Endothelial cell (in vitro differentiated cells): ENCODE measurements at regions not wholly inside any gene's neighbourhood (a gene's known extent, or its start where the extent isn't known, plus 50 kb on each side); places are given as distances from the start of the nearest gene placed in this dataset.

Source experiments
- DNase-seq: peaks from one replicate; pipeline ENCODE4 v3.0.0; 2021; ENCODE audit warnings: low spot score
- H3K27ac Mint-ChIP-seq: one replicate; pipeline ENCODE4 v1.8.0; 2021; ENCODE audit warnings: mixed read lengths, inconsistent platforms; ENCODE audit not compliant: unreplicated experiment
- H3K27me3 Mint-ChIP-seq: one replicate; pipeline ENCODE4 v1.8.0; 2021; ENCODE audit warnings: mild to moderate bottlenecking, moderate library complexity, mixed read lengths, inconsistent platforms; ENCODE audit not compliant: unreplicated experiment
- H3K36me3 Mint-ChIP-seq: one replicate; pipeline ENCODE4 v1.8.0; 2021; ENCODE audit warnings: mild to moderate bottlenecking, low read depth, mixed read lengths, inconsistent platforms; ENCODE audit not compliant: unreplicated experiment
- H3K4me1 Mint-ChIP-seq: one replicate; pipeline ENCODE4 v1.8.0; 2021; ENCODE audit warnings: mild to moderate bottlenecking, mixed read lengths, inconsistent platforms; ENCODE audit not compliant: unreplicated experiment
- H3K4me3 Mint-ChIP-seq: one replicate; pipeline ENCODE4 v1.8.0; 2021; ENCODE audit warnings: mild to moderate bottlenecking, mixed read lengths, inconsistent platforms; ENCODE audit not compliant: unreplicated experiment
- H3K9me3 Mint-ChIP-seq: one replicate; pipeline ENCODE4 v1.8.0; 2021; ENCODE audit warnings: mixed read lengths, inconsistent platforms; ENCODE audit not compliant: unreplicated experiment
- TF ChIP-seq, protein P1 (sequence below): fragments of 200-600 bp; sonication (generic); IDR thresholded peaks from one replicate; pipeline ENCODE4 v1.5.0; 2021; ENCODE audit warnings: antibody characterized with exemption; ENCODE audit not compliant: unreplicated experiment

DNA sequence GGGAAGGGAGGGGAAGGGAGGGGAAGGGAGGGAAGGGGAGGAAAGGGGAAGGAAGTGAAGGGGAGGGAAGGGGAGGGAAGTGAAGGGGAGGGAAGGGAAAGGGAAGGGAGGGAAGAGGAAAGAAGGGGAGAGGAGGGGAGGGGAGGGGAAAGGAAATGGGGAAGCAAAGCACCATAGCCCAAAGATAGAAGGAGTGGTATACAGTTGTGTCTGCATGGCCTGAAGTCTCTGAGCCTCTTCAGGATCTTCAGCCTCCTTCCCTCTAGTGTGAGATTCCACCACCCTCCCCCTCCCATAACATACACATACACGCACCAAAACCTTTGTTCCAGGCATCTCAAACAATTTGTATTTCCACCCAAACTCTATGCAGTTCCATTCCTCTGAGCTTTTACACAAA lies 96.2 kb upstream of the SERP2 start:
- no peak overlapping the region for H3K4me3 Mint-ChIP-seq
- no peak for DNase-seq
- H3K4me1 Mint-ChIP-seq = no peaks in the 10 kb centered on the region
- peaks cover 3% of the 10 kb centered on the region for H3K27me3 Mint-ChIP-seq
- H3K9me3 Mint-ChIP-seq = no peaks in the 10 kb centered on the region
- TF ChIP-seq, protein P1, sequence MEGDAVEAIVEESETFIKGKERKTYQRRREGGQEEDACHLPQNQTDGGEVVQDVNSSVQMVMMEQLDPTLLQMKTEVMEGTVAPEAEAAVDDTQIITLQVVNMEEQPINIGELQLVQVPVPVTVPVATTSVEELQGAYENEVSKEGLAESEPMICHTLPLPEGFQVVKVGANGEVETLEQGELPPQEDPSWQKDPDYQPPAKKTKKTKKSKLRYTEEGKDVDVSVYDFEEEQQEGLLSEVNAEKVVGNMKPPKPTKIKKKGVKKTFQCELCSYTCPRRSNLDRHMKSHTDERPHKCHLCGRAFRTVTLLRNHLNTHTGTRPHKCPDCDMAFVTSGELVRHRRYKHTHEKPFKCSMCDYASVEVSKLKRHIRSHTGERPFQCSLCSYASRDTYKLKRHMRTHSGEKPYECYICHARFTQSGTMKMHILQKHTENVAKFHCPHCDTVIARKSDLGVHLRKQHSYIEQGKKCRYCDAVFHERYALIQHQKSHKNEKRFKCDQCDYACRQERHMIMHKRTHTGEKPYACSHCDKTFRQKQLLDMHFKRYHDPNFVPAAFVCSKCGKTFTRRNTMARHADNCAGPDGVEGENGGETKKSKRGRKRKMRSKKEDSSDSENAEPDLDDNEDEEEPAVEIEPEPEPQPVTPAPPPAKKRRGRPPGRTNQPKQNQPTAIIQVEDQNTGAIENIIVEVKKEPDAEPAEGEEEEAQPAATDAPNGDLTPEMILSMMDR = no peak
- H3K27ac Mint-ChIP-seq = no peak overlapping the region
- no peaks in the 10 kb centered on the region for H3K36me3 Mint-ChIP-seq

DNA sequence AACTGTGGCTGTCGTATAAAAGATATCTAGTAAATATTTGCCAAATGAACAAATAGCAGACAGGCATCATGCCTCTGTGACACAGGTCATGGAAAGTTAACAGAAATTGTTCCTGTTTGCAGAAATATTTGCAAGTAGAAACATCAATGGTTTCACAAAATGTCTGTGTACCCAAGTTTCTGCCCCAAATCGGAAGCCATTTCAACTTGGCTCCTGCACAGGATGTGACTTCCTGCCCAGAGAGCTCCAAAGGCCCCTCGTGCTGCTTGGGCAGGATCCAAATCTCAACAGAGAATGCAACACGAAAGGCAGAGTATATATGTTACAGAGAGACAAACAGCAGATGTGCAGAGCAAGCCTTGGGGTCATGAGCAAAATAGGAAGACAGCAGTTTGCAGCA lies 95.5 kb upstream of the SERP2 start:
- TF ChIP-seq, protein P1 = no peak
- H3K27me3 Mint-ChIP-seq = peaks cover 5% of the 10 kb centered on the region

DNA sequence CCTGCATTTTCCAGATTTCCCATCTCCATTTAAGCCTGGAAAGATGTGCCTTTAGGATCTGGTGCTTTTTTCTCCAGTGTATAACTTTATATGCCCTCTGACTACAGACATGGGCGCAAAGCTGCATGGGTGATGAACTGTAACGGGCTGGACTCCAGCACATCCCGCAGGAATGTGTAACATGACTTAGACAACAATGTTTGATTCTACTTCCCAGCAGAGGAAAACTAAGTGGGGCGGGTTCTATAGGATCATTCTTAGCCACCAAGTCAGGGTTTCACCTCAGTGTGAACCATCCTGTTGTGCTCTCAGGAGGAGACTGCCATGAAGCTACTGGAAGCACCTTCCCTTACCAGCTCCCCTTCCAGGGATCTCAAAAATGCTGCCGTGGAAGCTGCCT lies 93.2 kb upstream of the SERP2 start:
- no peaks in the 10 kb centered on the region for H3K36me3 Mint-ChIP-seq
- H3K9me3 Mint-ChIP-seq = no peaks in the 10 kb centered on the region
- H3K4me1 Mint-ChIP-seq = no peaks in the 10 kb centered on the region
- no peak for DNase-seq
- TF ChIP-seq, protein P1 = no peak
- H3K4me3 Mint-ChIP-seq = no peak overlapping the region
- H3K27me3 Mint-ChIP-seq = peaks cover 5% of the 10 kb centered on the region
- no peak overlapping the region for H3K27ac Mint-ChIP-seq

More for the DNA sequence above, 95.5 kb upstream of the SERP2 start:
- Mint-ChIP-seq H3K4me1 (no peaks in the 10 kb centered on the region), H3K36me3 (no peaks in the 10 kb centered on the region), H3K27ac (no peak overlapping the region), H3K4me3 (no peak overlapping the region), H3K9me3 (no peaks in the 10 kb centered on the region)
- DNase-seq = no peak

DNA sequence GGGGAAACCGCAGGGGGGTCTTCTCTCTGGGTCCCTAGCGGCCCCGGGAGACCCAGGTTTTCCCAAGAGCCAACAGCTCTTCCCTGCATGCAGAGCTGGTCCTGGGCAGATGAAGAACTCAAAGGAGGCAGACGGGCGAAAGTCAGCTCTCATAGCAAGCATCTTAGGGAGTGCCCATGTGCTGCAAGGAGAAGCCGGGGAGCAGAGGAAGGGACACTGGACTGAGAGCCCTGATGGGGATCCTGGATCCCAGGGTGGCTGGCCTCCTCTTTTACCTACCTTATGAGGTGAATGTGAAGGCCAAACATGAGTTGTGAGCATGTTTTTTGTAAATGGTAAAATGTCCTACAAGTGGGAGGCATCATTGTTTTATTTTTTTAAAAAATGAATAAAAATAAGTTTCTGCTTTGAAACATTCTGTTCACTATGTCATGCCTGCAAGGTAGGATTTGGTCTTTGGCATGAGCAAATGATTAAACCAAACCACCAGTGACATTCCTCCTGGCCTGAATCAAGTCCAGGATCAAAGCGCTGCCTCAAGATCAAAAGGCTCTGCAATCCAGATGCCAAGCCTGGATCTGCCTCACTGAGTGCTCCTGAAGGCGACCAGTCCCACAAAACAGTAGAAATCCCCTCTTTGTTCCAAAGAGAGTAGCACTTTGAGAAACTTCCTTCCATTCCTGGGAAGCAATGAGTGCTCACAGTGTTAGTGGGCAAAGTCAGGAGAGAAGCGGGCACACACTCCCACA lies 92.2 kb upstream of the SERP2 start:
- TF ChIP-seq, protein P1 = no peak
- no peak for DNase-seq
- H3K27ac Mint-ChIP-seq = no peak overlapping the region
- H3K4me3 Mint-ChIP-seq = no peak overlapping the region
- H3K27me3 Mint-ChIP-seq = peaks cover 5% of the 10 kb centered on the region
- H3K36me3 Mint-ChIP-seq = no peaks in the 10 kb centered on the region
- no peaks in the 10 kb centered on the region for H3K4me1 Mint-ChIP-seq
- no peaks in the 10 kb centered on the region for H3K9me3 Mint-ChIP-seq

DNA sequence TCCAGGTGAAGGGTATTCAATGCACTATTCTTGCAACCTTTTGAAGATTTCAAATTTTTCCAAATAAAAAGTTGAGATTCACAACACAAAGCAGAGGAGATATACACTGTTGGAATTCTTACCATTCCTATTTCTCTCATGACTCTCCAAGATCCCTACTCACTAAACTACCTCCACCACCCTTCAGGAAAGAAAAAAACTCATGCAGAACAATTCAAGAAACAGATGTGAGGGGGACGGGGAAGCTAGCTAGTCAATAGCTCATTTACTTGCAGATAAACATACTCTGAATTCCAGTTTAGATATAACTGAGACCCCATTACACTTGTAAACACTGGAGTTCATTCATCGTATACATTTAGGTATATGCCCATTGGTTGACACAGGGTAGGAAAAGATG lies 90.0 kb upstream of the SERP2 start:
- H3K4me1 Mint-ChIP-seq = no peaks in the 10 kb centered on the region
- no peak overlapping the region for H3K4me3 Mint-ChIP-seq
- TF ChIP-seq, protein P1 = no peak
- no peak overlapping the region for H3K27ac Mint-ChIP-seq
- peaks cover 5% of the 10 kb centered on the region for H3K27me3 Mint-ChIP-seq
- no peaks in the 10 kb centered on the region for H3K9me3 Mint-ChIP-seq
- no peak for DNase-seq
- no peaks in the 10 kb centered on the region for H3K36me3 Mint-ChIP-seq
